ENCODE measurements at regions not wholly inside any gene's neighbourhood (a gene's known extent, or its start where the extent isn't known, plus 50 kb on each side); places are given as distances from the start of the nearest gene placed in this dataset.
"Not testable (repeated sequence)": the region's sequence is repeated elsewhere in the genome, so short reads cannot be mapped to it uniquely, and the experiment has no call there.

DNA sequence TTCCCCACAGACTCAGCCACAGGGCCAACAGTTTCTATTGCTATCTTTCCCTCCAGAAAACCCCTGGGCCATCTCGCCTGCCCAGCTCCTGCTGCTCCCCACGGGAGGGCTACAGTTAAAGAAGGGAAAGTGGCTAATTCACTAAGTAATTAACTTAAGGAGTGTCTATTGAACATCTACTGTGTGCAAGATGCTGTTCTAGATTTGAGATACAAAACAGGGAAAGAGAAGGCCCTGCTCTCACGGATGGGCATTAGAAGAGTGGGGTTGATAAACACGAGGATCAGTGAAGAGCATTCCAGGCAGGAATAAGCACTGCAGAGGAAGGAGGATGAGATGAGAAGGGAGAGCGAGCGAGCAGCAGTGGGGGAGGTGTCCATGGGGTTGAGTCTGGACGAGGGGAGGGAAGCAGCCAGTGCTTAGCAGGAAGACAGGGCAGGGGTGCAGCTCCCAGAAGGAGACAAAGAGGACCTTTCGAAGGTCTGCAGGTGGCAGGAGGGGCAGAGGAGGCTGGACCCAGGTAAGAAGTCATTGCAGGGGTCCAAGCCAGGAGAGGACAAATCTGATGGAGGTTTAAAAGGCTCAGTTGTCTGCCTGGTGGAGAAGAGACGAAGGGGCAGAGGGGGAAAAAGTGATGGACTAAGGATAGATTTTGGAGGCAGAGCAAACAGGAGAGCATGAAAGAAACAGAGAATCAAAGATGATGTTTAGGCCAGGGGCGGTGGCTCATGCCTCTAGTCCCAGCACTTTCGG, 64.7 kb downstream of the KLF15 start:
- no peak for DNase-seq (ENCODE audit: low spot score)

GRCh38 chr3:126291537-126291936, 65.7 kb downstream of the KLF15 start:
- DNase-seq (ENCODE audit: low spot score): no peak

DNA sequence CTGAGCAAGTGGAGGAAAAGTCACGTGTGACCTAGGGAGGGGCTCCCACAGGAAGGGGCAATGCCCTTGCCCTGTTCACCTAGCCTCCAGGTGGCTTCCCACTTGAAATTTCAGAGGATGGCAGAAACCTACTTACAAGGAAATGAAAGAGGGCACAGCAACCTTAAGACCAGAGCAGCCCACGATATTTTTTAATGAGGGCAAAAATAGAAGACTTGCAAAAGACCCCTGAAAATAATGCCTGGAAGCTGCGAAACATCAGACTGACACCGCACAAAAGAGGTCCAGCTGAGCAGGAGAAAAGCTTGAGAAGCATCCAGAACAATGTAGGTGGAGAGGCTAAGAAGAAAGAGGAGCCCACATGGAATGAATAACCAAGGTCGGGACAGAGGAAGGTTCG, 66.1 kb downstream of the KLF15 start:
- DNase-seq (ENCODE audit: low spot score): no peak

DNA sequence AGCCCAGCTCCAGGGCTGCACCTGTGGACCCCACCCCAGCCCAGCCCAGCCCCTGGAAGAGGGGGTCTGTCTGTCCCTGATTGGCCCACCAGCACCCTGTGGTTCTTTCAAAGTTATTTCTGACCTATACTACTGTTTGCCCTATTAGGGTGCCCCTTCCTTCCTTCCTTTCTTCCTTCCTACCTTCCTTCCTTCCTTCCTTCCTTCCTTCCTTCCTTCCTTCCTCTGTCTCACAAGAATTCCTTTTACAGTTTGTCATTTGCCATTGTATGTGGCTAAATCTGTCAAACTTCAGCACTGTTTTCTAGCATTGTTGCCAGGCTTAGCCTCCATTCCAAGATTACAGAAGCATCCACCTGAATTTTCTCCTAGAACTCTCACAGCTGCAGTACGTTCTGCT, 66.9 kb downstream of the KLF15 start:
- DNase-seq (ENCODE audit: low spot score): no peak

DNA sequence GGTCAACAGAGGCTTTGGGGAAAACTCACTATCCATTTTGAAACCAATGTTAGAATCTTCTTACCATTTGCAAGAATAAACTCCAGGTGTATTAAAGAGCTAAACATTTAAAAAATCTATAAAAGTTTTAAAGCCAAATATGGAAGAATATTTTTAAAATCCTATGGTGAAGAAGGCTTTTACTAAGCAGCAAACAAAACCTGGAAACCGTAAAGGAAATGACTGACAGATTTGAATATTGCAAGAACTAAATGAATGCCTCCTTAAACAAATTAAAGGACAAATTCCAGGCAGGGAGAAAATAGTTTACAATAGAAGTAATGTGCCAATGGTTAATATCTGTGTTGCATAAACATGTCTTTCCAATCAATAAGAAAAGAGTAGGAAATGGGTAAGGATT, 68.1 kb downstream of the KLF15 start:
- no peak for DNase-seq (ENCODE audit: low spot score)

- DNase-seq (ENCODE audit: low spot score): no peak
Observed at GRCh38 chr3:126288314-126288713, 68.9 kb downstream of the KLF15 start.

DNA sequence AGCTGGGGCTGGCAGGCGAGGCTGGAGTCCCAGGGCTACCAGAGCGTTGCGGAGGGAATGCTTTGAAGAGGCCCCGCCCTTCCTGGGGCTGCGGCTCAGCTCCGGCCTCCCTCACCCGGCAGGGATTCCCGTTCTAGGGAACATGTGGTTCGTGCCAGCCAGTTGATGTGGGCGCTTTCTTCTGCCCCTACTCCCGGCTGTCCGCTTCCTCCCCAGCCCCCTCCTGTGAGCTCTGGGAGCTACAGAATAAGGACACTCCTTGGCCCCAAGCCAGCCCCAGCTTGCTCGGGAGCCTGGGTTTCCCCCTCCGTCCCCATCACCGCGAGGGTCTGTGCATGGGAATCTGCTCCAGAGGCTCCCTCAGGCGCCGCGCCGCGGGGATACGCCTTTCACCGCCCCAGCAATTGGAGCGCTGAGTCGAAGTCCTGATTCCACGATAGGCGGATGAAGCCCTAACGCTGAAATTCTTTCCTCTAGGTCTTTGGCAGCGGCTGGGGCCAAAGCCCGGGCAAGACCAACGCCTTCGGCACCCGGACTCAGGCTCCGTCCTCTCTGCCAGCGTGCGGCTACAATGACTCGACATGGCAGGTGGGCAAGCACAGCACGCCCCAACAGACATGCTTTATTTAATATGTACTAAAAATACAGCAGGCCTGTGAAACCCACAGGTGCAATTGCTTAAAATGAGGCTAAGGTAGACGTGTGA, 69.5 kb downstream of the KLF15 start:
- DNase-seq (ENCODE audit: low spot score): no peak

DNA sequence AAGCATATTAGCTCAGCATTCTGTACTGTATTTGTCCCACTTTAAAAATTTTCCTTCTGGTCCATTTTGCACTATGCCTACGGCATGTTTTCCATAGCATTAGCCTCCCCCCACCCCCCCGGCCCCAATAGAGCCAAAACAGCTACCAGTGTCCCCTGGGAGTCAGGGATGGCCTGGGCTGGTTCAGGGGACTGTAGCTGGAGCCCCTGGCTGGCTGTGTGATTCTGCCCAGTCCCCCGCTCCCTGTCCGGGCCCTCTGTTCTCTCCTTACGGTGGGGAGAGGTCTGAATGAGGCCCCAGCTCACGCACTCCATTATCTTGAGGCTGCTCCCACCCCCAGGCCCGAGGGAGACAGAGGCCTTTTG, 70.1 kb downstream of the KLF15 start:
- no peak for DNase-seq (ENCODE audit: low spot score)

DNA sequence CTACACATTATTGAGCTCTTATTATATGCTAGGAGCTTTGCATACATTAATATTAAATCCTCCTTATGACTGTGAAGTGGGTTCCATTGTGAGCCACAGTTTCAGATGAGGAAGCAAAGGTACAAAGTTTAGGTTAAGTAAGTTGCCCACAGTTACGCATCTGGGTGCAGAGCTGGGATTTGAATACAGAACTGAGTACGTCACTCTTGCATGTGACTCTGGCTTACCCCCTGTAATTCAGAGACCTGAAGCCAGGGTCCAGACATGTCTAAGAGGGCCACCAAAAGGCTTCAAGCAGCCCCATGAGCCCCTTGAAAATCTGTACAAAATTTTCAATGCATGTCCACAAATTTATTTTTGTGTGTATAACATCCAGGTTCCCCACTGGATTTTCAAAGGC, 71.8 kb downstream of the KLF15 start:
- no peak for DNase-seq (ENCODE audit: low spot score)

GRCh38 chr3:126284258-126284904, 72.8 kb downstream of the KLF15 start:
- DNase-seq (ENCODE audit: low spot score): peak; percentile 81

GRCh38 chr3:126283651-126284050, 73.6 kb downstream of the KLF15 start:
- DNase-seq (ENCODE audit: low spot score): not testable (repeated sequence)

DNA sequence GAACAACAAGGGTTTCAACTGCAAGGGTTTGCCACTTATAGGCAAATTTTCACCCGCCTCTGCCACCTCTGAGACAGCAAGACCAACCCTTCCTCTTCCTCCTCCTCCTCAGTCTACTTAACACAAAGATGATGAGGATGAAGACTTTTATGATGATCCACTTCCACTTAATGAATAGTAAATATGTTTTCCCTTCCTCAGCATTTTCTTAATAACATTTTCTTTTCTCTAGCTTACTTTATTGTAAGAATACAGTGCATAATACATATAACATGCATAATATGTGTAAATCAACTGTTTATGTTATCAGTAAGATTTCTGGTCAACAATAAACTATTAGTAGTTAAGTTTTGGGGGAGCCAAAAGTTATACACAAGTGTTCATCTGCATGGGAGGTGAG, 77.4 kb downstream of the KLF15 start:
- no peak for DNase-seq (ENCODE audit: low spot score)

- DNase-seq (ENCODE audit: low spot score): no peak
Observed at GRCh38 chr3:126277629-126278378, 79.4 kb downstream of the KLF15 start.

- no peak for DNase-seq (ENCODE audit: low spot score)
Observed at GRCh38 chr3:126275620-126275904, 81.6 kb downstream of the KLF15 start.

DNA sequence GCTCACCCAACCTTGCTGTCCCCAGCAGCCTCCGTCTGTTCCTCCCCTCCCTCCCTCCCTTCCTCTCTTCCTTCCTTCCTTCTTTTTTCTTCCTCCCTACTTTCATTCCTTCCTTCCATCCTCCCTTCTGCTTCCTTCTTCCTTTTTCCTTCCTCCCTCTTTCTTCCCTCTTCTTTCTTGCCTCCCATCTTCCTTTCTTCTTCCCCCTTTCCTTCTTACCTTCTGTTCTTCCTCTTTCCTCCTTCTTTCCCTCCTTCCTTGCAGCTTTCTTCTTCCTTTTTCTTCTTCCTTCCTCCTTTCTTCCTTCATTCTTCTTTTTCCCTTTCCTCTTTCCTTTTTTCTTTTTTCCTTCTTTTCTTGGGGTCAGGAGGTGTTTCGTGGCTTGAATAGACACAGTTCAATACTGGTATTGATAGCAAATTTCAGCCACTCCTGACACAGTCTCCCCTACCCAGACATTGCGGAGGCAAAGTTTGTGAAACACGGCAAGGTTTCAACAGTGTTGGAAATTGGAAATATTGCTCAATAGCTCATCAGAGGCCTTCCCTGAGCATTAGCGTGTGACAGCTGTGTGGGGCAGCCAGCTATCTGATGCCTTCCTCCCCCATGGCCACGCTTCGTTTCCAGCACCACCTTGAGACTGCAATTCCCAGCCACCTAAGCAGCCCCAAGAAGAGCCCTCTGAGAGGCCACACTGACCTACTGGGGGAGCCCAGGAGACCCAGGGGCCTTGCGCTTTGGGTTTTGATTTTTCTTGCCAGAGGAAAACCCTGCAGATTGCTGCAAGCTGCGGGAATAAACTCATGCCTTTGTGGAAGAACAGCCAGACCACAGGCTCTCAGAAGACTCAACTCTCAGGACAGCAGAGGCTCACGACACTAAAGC, 82.2 kb downstream of the KLF15 start:
- DNase-seq (ENCODE audit: low spot score): no peak

- no peak for DNase-seq (ENCODE audit: low spot score)
Observed at GRCh38 chr3:126270145-126270811, 86.9 kb downstream of the KLF15 start.

DNA sequence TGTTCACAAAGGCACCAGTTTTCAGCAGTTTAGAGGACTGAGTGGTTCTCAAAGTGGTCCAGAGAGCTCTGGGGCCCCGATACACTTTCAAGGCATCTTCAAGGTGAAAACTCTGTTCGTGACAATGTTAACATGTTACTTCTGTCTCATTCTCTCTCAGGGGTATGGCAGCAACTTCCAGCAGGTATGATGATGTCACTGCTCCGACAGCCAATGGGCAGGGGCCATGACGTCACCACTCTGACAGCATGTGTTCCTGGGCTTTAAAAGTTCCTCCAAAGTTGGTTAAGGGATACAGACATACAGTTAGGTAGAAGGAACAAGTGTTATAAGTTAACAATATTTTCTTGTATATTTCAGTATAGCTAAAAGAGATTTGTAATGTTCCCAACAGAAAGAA, 87.9 kb downstream of the KLF15 start:
- no peak for DNase-seq (ENCODE audit: low spot score)

DNA sequence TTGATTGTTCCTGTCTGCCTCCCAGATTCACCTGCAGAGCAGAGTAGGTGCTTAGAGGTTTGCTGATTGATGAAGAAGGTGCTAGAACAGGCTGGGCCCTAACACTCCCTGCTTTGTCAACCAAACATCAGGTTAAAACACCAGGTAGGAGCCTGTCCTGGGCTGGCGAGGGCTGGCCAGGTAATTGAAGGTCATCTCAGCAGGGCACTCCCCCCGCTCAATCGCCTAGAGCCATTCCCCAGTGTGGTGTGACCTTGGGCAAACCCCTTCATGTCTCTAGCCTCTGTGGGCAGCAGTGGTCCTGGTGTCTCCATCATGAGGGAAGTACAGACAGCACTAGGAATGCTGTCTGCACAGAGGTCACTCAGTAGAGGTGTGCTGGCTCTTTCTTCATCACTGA, 88.3 kb downstream of the KLF15 start:
- no peak for DNase-seq (ENCODE audit: low spot score)

- DNase-seq (ENCODE audit: low spot score): no peak
Observed at GRCh38 chr3:126267976-126268615, 87.7 kb upstream of the ALDH1L1 start.

DNA sequence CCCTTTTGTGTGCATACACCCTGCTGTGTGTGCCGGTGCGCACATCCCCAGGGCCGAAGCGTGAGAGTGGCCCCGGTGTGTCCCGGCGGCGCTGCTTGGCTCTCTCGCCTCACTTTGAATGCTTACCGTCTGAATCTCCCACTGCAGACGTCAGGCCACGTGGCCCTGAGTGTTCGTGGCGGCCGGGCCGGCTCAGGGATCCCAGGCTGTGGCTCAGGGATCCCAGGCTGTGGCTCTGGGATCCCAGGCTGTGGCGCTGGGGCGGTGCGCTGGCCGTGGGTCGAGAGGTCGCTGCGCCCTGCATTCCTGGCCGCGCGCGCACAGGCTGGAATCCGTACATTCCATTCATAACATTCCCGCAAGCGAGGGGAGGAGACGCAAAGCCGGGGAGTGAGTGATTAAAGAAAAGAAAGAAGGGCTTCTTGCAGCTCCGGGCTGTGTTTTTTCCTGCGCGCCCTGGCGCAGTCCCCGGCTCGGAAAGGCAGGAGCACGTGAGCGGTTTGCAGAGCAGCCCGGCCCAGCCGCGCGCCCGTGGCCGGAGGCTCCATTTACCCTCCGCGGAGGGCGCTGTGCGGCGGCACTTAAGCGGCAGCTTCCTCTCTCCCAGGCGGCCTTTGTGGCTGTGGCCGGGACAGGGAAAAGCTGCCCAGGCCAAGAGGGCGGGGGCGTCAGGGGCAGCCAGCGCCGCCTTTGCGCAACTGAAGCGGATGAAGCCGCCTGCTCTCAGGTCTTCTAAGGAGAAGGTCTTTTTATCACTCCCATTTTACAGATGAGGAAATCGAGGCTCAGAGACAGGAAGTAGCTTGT, 87.0 kb upstream of the ALDH1L1 start:
- DNase-seq (ENCODE audit: low spot score): peak; percentile 87

Data from A172 (cell line).